Stimulated activated CD4-positive, alpha-beta T cell treated with anti-CD3 and anti-CD28 coated beads, Interleukin-12 subunit alpha, Interleukin-12 subunit beta, amount 100 ng/mL, for 4 hours (primary cell): ENCODE measurements at regions not wholly inside any gene's neighbourhood (a gene's known extent, or its start where the extent isn't known, plus 50 kb on each side); places are given as distances from the start of the nearest gene placed in this dataset.
A peak's percentile ranks its signal among the peaks of the same experiment; 100 is the strongest.

Experiments
- DNase-seq: peaks from one replicate; pipeline ENCODE4 v3.0.0-alpha.2; 2020

- peak; percentile 4 for DNase-seq
Observed at GRCh38 chr5:57692582-57693487, 210.2 kb upstream of the ACTBL2 start.

- no peak for DNase-seq
Observed at GRCh38 chr5:57690724-57691123, 208.1 kb upstream of the ACTBL2 start.

- DNase-seq = no peak
Observed at GRCh38 chr5:57687596-57687995, 205.0 kb upstream of the ACTBL2 start.

GRCh38 chr5:57685516-57686255, 203.1 kb upstream of the ACTBL2 start:
- no peak for DNase-seq

GRCh38 chr5:57684299-57684702, 201.7 kb upstream of the ACTBL2 start:
- no peak for DNase-seq

- no peak for DNase-seq
Observed at GRCh38 chr5:57683036-57683630, 200.5 kb upstream of the ACTBL2 start.

GRCh38 chr5:57681942-57682341, 199.3 kb upstream of the ACTBL2 start:
- no peak for DNase-seq

- DNase-seq = no peak
Observed at GRCh38 chr5:57680686-57681085, 198.1 kb upstream of the ACTBL2 start.

GRCh38 chr5:57677235-57677634, 194.6 kb upstream of the ACTBL2 start:
- no peak for DNase-seq

- DNase-seq = no peak
Observed at GRCh38 chr5:57676222-57677098, 193.8 kb upstream of the ACTBL2 start.

GRCh38 chr5:57675236-57675635, 192.6 kb upstream of the ACTBL2 start:
- no peak for DNase-seq

- DNase-seq = no peak
Observed at GRCh38 chr5:57671371-57671770, 188.8 kb upstream of the ACTBL2 start.

GRCh38 chr5:57666582-57666981, 184.0 kb upstream of the ACTBL2 start:
- no peak for DNase-seq

GRCh38 chr5:57665146-57665936, 182.7 kb upstream of the ACTBL2 start:
- no peak for DNase-seq

- no peak for DNase-seq
Observed at GRCh38 chr5:57664700-57665099, 182.1 kb upstream of the ACTBL2 start.

- no peak for DNase-seq
Observed at GRCh38 chr5:57663466-57663865, 180.9 kb upstream of the ACTBL2 start.

GRCh38 chr5:57662991-57663390, 180.4 kb upstream of the ACTBL2 start:
- DNase-seq = no peak

- no peak for DNase-seq
Observed at GRCh38 chr5:57659886-57660285, 177.3 kb upstream of the ACTBL2 start.

- no peak for DNase-seq
Observed at GRCh38 chr5:57658018-57658417, 175.4 kb upstream of the ACTBL2 start.

GRCh38 chr5:57655228-57655627, 172.6 kb upstream of the ACTBL2 start:
- DNase-seq = no peak

GRCh38 chr5:57653636-57654290, 171.2 kb upstream of the ACTBL2 start:
- no peak for DNase-seq
